GM12878 (cell line): ENCODE measurements at regions not wholly inside any gene's neighbourhood (a gene's known extent, or its start where the extent isn't known, plus 50 kb on each side); places are given as distances from the start of the nearest gene placed in this dataset.

ENCODE experiments used
- ATAC-seq: fragments of 200-7000 bp; cut with Tn5 transposase; 3 replicates; pipeline ENCODE4 v1.9.1; 2020; ENCODE audit warnings: mild to moderate bottlenecking, moderate library complexity
- BruUV-seq: library from RNA; stranded (reverse); fragments of 400-500 nt; replicated peaks from 2 replicates; lab custom pipeline; 2021; lab: Mats Ljungman, UMichigan
- CTCF ChIA-PET: fragments of 300-600 bp; sonication (Branson Sonifier 250); formaldehyde crosslinking; extraction: SDS; loops from one replicate; lab custom pipeline; 2021; ENCODE audit warnings: inconsistent platforms; lab: Yijun Ruan, JAX
- POLR2A ChIA-PET: fragments of 350-600 bp; formaldehyde crosslinking; extraction: SDS; loops from one replicate; lab custom pipeline; 2021; ENCODE audit warnings: inconsistent platforms; lab: Charles Lee
- RAD21 ChIA-PET: fragments of 300-600 bp; sonication (Branson Sonifier 250); formaldehyde crosslinking; loops from one replicate; lab custom pipeline; 2023; ENCODE audit warnings: antibody characterized with exemption; ENCODE audit not compliant: unreplicated experiment; lab: Charles Lee
- SMC1A ChIA-PET: fragments of 300-600 bp; sonication (Branson Sonifier 250); formaldehyde crosslinking; loops from one replicate; lab custom pipeline; 2023; ENCODE audit not compliant: unreplicated experiment, uncharacterized antibody; lab: Charles Lee
- DNase-seq: peaks from one replicate; pipeline ENCODE4 v3.0.0-alpha.2; 2011; ENCODE audit warnings: low read depth, low spot score
- FAIRE-seq: peaks from 3 replicates; lab custom pipeline; 2011; peaks lifted over from hg19 to GRCh38; lab: Jason Lieb, UNC
- H2AFZ ChIP-seq: 2 replicates; pipeline ENCODE4 v1.6.0; 2011; ENCODE audit warnings: low read depth, low read length, control low read depth; ENCODE audit not compliant: control insufficient read depth
- H3K27ac ChIP-seq: 2 replicates; pipeline ENCODE4 v1.5.1; 2011; ENCODE audit warnings: control low read depth; ENCODE audit not compliant: control insufficient read depth, insufficient read depth
- H3K27me3 ChIP-seq, 2 experiments: replicated peaks in 1 of 2; 2 replicates each; pipeline versions ENCODE4 v1.6.0 to v1.6.1; 2011; ENCODE audit warnings: low read length in 1 of 2; ENCODE audit not compliant: control insufficient read depth in 2 of 2, insufficient read depth in 2 of 2
- H3K36me3 ChIP-seq, 2 experiments: 2 replicates each; pipeline ENCODE4 v1.5.1; 2011; ENCODE audit warnings: low read length in 1 of 2; ENCODE audit not compliant: control insufficient read depth in 2 of 2, insufficient read depth in 2 of 2
- H3K4me1 ChIP-seq: 2 replicates; pipeline ENCODE4 v1.6.1; 2011; ENCODE audit warnings: mild to moderate bottlenecking, low read length, moderate library complexity, mixed read lengths; ENCODE audit not compliant: control insufficient read depth, insufficient read depth
- H3K4me2 ChIP-seq: 2 replicates; pipeline ENCODE4 v1.6.0; 2011; ENCODE audit warnings: control low read depth; ENCODE audit not compliant: control insufficient read depth, insufficient read depth
- H3K4me3 ChIP-seq: fragments of 200-600 bp; sonication (generic); 2 replicates; pipeline ENCODE4 v1.5.1; 2016
- H3K79me2 ChIP-seq: 2 replicates; pipeline ENCODE4 v1.6.0; 2011; ENCODE audit warnings: low read length; ENCODE audit not compliant: control insufficient read depth, insufficient read depth
- H3K9ac ChIP-seq: 2 replicates; pipeline ENCODE4 v1.8.0; 2011; ENCODE audit warnings: low read length, control low read depth, mixed read lengths; ENCODE audit not compliant: control insufficient read depth, insufficient read depth
- H3K9me3 ChIP-seq: replicated peaks from 3 replicates; pipeline ENCODE4 v1.5.1; 2011; ENCODE audit warnings: mild to moderate bottlenecking, low read length; ENCODE audit not compliant: control insufficient read depth, insufficient read depth
- H4K20me1 ChIP-seq: 2 replicates; pipeline ENCODE4 v1.6.0; 2011; ENCODE audit not compliant: control insufficient read depth, insufficient read depth
- ATF7 ChIP-seq: fragments of 450-650 bp; IDR thresholded peaks from 2 replicates; pipeline ENCODE4 v1.6.1; 2016; ENCODE audit warnings: low read depth, mild to moderate bottlenecking
- ESRRA ChIP-seq: IDR thresholded peaks from 2 replicates; pipeline ENCODE4 v1.6.1; 2012; ENCODE audit warnings: mild to moderate bottlenecking, low read length, improper control_type of control experiment
- FOXM1 ChIP-seq: IDR thresholded peaks from 2 replicates; pipeline ENCODE4 v1.6.1; 2012; ENCODE audit warnings: low read depth, mild to moderate bottlenecking, inconsistent platforms, low read length, moderate library complexity
- KLF5 ChIP-seq: fragments of 450-650 bp; IDR thresholded peaks from 2 replicates; pipeline ENCODE4 v1.6.1; 2014; ENCODE audit warnings: mild to moderate bottlenecking; ENCODE audit not compliant: partially characterized antibody
- NR2C2 ChIP-seq: IDR thresholded peaks from 2 replicates; pipeline ENCODE4 v1.6.1; 2011; ENCODE audit warnings: borderline replicate concordance, low read depth; ENCODE audit not compliant: control insufficient read depth, insufficient read length
- PAX8 ChIP-seq: fragments of 450-650 bp; IDR thresholded peaks from 2 replicates; pipeline ENCODE4 v1.6.1; 2017; ENCODE audit warnings: mild to moderate bottlenecking, moderate library complexity
- POLR2A ChIP-seq: IDR thresholded peaks from 2 replicates; pipeline ENCODE4 v1.6.1; 2011; ENCODE audit warnings: low read depth, mild to moderate bottlenecking, low read length
- POLR2AphosphoS5 ChIP-seq: IDR thresholded peaks from 2 replicates; pipeline ENCODE4 v1.6.1; 2011; ENCODE audit warnings: mild to moderate bottlenecking, low read length, inconsistent platforms
- TAF1 ChIP-seq: IDR thresholded peaks from 2 replicates; pipeline ENCODE4 v1.6.1; 2011; ENCODE audit warnings: mild to moderate bottlenecking, low read depth, low read length, borderline replicate concordance
- WGBS: methylation state at CpG from one replicate; pipeline ENCODE4 v1.1.6; 2016; ENCODE audit warnings: low lambda C conversion rate; ENCODE audit not compliant: insufficient replicate concordance, insufficient coverage; ENCODE audit errors: missing lambda C conversion rate; 5-methylcytosine and 5-hydroxymethylcytosine counted together
- in situ Hi-C: fragments of 300-500 bp; cut with MboI; formaldehyde crosslinking; loops from 9 replicates; pipeline ENCODE4 v1.14.3; 2018; ENCODE audit warnings: mixed read lengths
- intact Hi-C: fragments of 100-400 bp; cut with micrococcal nuclease; formaldehyde crosslinking; loops from one replicate; pipeline ENCODE4 v1.14.2; 2022; ENCODE audit not compliant: unreplicated experiment
- TF ChIP-seq, protein P1 (sequence below): fragments of 150-350 bp; IDR thresholded peaks from 2 replicates; pipeline ENCODE4 v1.6.1; 2014; ENCODE audit warnings: mild to moderate bottlenecking, low read depth, low read length
- TF ChIP-seq, protein P2 (sequence below): fragments of 450-650 bp; IDR thresholded peaks from 2 replicates; pipeline ENCODE4 v1.6.1; 2016; ENCODE audit warnings: mild to moderate bottlenecking, moderate library complexity, borderline replicate concordance

GRCh38 chr13:29937379-29937778 is 87.0 kb upstream of the UBL3 start:
- RAD21 ChIA-PET: interaction anchor here (1.0 to 2.5 kb wide), 3 partner anchors 166 to 178 kb away, joined by 3 to 21 read pairs (median 4); no protein-coding TSS in a partner anchor
- Histone ChIP-seq H3K4me3 (no peak overlapping the region), H3K9me3 (no peaks in the 10 kb centered on the region), H4K20me1 (no peaks in the 10 kb centered on the region), H3K36me3 (no peaks in the 10 kb centered on the region), H2AFZ (no peak overlapping the region), H3K9ac (no peak overlapping the region), H3K27me3 (no peaks in the 10 kb centered on the region), H3K79me2 (no peaks in the 10 kb centered on the region), H3K4me1 (peaks cover 20% of the 10 kb centered on the region), H3K4me2 (no peak overlapping the region), H3K27ac (no peak overlapping the region)
- CTCF ChIA-PET: interaction anchor here (0.7 to 9.2 kb wide), 6 partner anchors 15 to 176 kb away, joined by 3 to 94 read pairs (median 14); no protein-coding TSS in a partner anchor
- BruUV-seq: no TSS peak
- WGBS: 89% methylated on average over 12 of the region's 12 CpGs
- POLR2A ChIA-PET: no interaction called here
- intact Hi-C loops: loop anchor here (2.0 to 5.0 kb wide), 3 partner anchors 90 to 175 kb away; no protein-coding TSS in a partner anchor
- DNase-seq (no peak), ATAC-seq (no peak), FAIRE-seq (no peak)
- TF ChIP-seq, protein P1, sequence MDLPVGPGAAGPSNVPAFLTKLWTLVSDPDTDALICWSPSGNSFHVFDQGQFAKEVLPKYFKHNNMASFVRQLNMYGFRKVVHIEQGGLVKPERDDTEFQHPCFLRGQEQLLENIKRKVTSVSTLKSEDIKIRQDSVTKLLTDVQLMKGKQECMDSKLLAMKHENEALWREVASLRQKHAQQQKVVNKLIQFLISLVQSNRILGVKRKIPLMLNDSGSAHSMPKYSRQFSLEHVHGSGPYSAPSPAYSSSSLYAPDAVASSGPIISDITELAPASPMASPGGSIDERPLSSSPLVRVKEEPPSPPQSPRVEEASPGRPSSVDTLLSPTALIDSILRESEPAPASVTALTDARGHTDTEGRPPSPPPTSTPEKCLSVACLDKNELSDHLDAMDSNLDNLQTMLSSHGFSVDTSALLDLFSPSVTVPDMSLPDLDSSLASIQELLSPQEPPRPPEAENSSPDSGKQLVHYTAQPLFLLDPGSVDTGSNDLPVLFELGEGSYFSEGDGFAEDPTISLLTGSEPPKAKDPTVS: no peak
- TF ChIP-seq ESRRA (no peak), KLF5 (no peak), NR2C2 (no peak), POLR2A (no peak), ATF7 (no peak), FOXM1 (no peak), PAX8 (no peak), TAF1 (no peak), POLR2AphosphoS5 (no peak)
- TF ChIP-seq, protein P2, sequence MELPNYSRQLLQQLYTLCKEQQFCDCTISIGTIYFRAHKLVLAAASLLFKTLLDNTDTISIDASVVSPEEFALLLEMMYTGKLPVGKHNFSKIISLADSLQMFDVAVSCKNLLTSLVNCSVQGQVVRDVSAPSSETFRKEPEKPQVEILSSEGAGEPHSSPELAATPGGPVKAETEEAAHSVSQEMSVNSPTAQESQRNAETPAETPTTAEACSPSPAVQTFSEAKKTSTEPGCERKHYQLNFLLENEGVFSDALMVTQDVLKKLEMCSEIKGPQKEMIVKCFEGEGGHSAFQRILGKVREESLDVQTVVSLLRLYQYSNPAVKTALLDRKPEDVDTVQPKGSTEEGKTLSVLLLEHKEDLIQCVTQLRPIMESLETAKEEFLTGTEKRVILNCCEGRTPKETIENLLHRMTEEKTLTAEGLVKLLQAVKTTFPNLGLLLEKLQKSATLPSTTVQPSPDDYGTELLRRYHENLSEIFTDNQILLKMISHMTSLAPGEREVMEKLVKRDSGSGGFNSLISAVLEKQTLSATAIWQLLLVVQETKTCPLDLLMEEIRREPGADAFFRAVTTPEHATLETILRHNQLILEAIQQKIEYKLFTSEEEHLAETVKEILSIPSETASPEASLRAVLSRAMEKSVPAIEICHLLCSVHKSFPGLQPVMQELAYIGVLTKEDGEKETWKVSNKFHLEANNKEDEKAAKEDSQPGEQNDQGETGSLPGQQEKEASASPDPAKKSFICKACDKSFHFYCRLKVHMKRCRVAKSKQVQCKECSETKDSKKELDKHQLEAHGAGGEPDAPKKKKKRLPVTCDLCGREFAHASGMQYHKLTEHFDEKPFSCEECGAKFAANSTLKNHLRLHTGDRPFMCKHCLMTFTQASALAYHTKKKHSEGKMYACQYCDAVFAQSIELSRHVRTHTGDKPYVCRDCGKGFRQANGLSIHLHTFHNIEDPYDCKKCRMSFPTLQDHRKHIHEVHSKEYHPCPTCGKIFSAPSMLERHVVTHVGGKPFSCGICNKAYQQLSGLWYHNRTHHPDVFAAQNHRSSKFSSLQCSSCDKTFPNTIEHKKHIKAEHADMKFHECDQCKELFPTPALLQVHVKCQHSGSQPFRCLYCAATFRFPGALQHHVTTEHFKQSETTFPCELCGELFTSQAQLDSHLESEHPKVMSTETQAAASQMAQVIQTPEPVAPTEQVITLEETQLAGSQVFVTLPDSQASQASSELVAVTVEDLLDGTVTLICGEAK: no peak
- SMC1A ChIA-PET: interaction anchor here (0.6 to 4.2 kb wide), 5 partner anchors 90 to 530 kb away, joined by 3 to 23 read pairs (median 4); no protein-coding TSS in a partner anchor
- in situ Hi-C loops: no loop called here
